ENCODE measurements at regions not wholly inside any gene's neighbourhood (a gene's known extent, or its start where the extent isn't known, plus 50 kb on each side); places are given as distances from the start of the nearest gene placed in this dataset.

DNA sequence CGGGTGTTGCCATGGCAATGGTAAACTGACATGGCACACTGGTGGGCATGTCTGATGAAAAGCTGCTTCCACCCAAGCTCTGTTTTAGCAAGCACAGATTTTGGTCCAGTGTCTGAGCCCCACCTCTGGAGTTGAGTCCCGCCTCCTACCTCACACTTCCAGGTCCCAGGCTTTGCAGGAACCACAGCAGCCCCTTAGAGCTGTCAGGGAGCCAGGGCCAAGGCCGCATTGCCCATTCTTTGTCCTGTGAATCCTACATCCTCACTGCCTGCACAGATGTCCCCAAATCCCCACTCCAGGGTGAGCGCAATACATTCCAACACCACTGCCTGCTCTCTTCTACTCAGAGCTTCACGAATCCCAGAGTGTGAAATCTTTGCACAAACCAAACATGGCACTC is 292.2 kb downstream of the PREX1 start:
- no peak for TF ChIP-seq SUZ12 (IDR thresholded peaks at IDR 0.05)
- no peak for TF ChIP-seq SP1 (IDR thresholded peaks at IDR 0.05)
- no peak for TF ChIP-seq FOXM1 (IDR thresholded peaks at IDR 0.05; ENCODE audit: borderline replicate concordance)
- no peak for TF ChIP-seq BHLHE40 (IDR thresholded peaks at IDR 0.05; ENCODE audit: borderline replicate concordance)
- no peak for TF ChIP-seq TARDBP (IDR thresholded peaks at IDR 0.05)
- TF ChIP-seq FOXA1 (IDR thresholded peaks at IDR 0.05), result no peak
- TF ChIP-seq PKNOX1 (IDR thresholded peaks at IDR 0.05), result no peak

Data from HEK293T (cell line).